22Rv1 (cell line): ENCODE measurements at regions not wholly inside any gene's neighbourhood (a gene's known extent, or its start where the extent isn't known, plus 50 kb on each side); places are given as distances from the start of the nearest gene placed in this dataset.

Experiments
- CTCF ChIP-seq: fragments of 450-650 bp; IDR thresholded peaks from 2 replicates; pipeline ENCODE4 v1.5.1; 2017; ENCODE audit warnings: mild to moderate bottlenecking
- ZFX ChIP-seq: fragments of 450-650 bp; IDR thresholded peaks from 2 replicates; pipeline ENCODE4 v1.6.1; 2017; ENCODE audit warnings: antibody characterized with exemption, borderline replicate concordance

- TF ChIP-seq CTCF (no peak), ZFX (no peak)
Observed at GRCh38 chr17:33952425-33952824, 302.7 kb upstream of the CCL2 start.
